GM12891 (cell line): ENCODE measurements at regions not wholly inside any gene's neighbourhood (a gene's known extent, or its start where the extent isn't known, plus 50 kb on each side); places are given as distances from the start of the nearest gene placed in this dataset.

Source experiments
- POLR2A ChIP-seq: IDR thresholded peaks from 2 replicates; pipeline ENCODE4 v1.6.1; 2011; ENCODE audit warnings: low read depth, low read length, control low read depth
- POLR2AphosphoS5 ChIP-seq: IDR thresholded peaks from 2 replicates; pipeline ENCODE4 v1.6.1; 2011; ENCODE audit warnings: low read depth, low read length, control low read depth
- POU2F2 ChIP-seq: IDR thresholded peaks from 2 replicates; pipeline ENCODE4 v1.6.1; 2011; ENCODE audit warnings: low read depth, mild to moderate bottlenecking, control low read depth, low read length, moderate library complexity

DNA sequence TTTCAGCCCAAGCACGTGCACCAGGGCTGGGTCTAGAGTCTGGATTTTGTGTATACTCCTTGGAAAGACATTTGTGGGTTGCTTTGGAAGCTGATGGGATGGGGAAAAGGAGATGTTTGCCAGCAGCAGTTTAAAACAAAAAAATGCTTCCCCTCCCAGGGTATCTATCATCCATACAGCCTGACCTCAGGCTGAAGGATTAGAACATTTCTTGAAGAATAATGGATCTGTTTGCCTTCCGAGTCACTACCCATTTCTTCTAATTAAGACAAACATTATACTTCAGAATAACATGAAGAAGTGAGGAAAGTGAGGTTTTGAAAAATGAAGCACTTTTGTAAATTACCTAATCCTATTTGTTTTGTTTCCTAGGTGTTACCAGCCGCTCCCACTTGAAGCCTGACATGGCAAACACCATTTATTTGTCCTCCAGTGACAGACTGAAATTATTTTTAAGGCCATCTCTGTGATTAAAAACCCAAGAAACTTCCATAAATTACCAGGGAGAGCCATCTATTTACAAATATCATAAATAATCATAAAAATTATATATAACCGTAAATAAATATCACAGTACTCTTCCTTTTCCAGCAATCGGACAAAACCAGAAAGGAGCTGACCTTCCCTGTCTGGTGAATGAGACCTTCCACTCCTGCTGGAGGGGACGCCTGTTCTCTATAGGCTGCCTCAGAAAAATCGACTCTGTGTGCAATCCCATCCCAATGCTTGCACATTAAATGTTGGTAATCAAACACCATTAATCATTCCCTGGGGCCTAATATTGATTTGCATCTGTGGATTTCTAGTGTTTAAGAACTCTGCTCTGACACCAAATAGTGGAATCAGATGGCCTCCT, 106.8 kb downstream of the C1D start:
- TF ChIP-seq POLR2AphosphoS5 (no peak), POLR2A (no peak), POU2F2 (no peak)
